ENCODE measurements at regions not wholly inside any gene's neighbourhood (a gene's known extent, or its start where the extent isn't known, plus 50 kb on each side); places are given as distances from the start of the nearest gene placed in this dataset.

- TF ChIP-seq, protein P1, sequence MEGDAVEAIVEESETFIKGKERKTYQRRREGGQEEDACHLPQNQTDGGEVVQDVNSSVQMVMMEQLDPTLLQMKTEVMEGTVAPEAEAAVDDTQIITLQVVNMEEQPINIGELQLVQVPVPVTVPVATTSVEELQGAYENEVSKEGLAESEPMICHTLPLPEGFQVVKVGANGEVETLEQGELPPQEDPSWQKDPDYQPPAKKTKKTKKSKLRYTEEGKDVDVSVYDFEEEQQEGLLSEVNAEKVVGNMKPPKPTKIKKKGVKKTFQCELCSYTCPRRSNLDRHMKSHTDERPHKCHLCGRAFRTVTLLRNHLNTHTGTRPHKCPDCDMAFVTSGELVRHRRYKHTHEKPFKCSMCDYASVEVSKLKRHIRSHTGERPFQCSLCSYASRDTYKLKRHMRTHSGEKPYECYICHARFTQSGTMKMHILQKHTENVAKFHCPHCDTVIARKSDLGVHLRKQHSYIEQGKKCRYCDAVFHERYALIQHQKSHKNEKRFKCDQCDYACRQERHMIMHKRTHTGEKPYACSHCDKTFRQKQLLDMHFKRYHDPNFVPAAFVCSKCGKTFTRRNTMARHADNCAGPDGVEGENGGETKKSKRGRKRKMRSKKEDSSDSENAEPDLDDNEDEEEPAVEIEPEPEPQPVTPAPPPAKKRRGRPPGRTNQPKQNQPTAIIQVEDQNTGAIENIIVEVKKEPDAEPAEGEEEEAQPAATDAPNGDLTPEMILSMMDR (IDR thresholded peaks at IDR 0.05; ENCODE audit: low read length) = no peak
- TF ChIP-seq EZH2 (IDR thresholded peaks at IDR 0.05; ENCODE audit: borderline replicate concordance, low read length) = no peak
Observed at GRCh38 chr7:115789901-115790300, 240.7 kb downstream of the TFEC start.

Data from OCI-LY1 (cell line).